Bronchial epithelial cell (primary cell): ENCODE measurements at regions not wholly inside any gene's neighbourhood (a gene's known extent, or its start where the extent isn't known, plus 50 kb on each side); places are given as distances from the start of the nearest gene placed in this dataset.
"Not testable (repeated sequence)": the region's sequence is repeated elsewhere in the genome, so short reads cannot be mapped to it uniquely, and the experiment has no call there.

ENCODE experiments used
- DNase-seq: peaks from one replicate; pipeline ENCODE4 v3.0.0-alpha.2; 2010; ENCODE audit warnings: low read depth
- FAIRE-seq: peaks from 2 replicates; lab custom pipeline; 2011; peaks lifted over from hg19 to GRCh38; lab: Jason Lieb, UNC
- H3K27me3 ChIP-seq: 2 replicates; pipeline ENCODE4 v1.5.1; 2011; ENCODE audit warnings: low read length; ENCODE audit not compliant: control insufficient read depth, insufficient read depth
- H3K36me3 ChIP-seq: 2 replicates; pipeline ENCODE4 v1.5.1; 2011; ENCODE audit warnings: low read length; ENCODE audit not compliant: control insufficient read depth, insufficient read depth
- H3K4me3 ChIP-seq: 2 replicates; pipeline ENCODE4 v1.5.1; 2011; ENCODE audit warnings: mild to moderate bottlenecking, low read depth, low read length, control low read depth
- CTCF ChIP-seq: IDR thresholded peaks from 2 replicates; pipeline ENCODE4 v1.5.1; 2011; ENCODE audit warnings: mild to moderate bottlenecking, moderate library complexity, low read length, control low read depth, inconsistent platforms; ENCODE audit not compliant: insufficient read depth, severe bottlenecking

- TF ChIP-seq CTCF, result no peak
- no peak for FAIRE-seq
- no peak for DNase-seq
- Histone ChIP-seq H3K36me3 (no peaks in the 10 kb centered on the region), H3K4me3 (no peak overlapping the region), H3K27me3 (no peaks in the 10 kb centered on the region)
These were observed 64.1 kb upstream of the RAB6C start for GRCh38 chr2:129915303-129915840.

GRCh38 chr2:129918604-129919003 is 60.9 kb upstream of the RAB6C start:
- H3K27me3 ChIP-seq, result peaks cover 5% of the 10 kb centered on the region
- no peak for FAIRE-seq
- H3K4me3 ChIP-seq, result no peak overlapping the region
- TF ChIP-seq CTCF, result no peak
- no peaks in the 10 kb centered on the region for H3K36me3 ChIP-seq
- no peak for DNase-seq

GRCh38 chr2:129922571-129923264 is 56.7 kb upstream of the RAB6C start:
- peaks cover 5% of the 10 kb centered on the region for H3K27me3 ChIP-seq
- no peaks in the 10 kb centered on the region for H3K36me3 ChIP-seq
- H3K4me3 ChIP-seq, result no peak overlapping the region
- DNase-seq (no peak), FAIRE-seq (no peak)
- TF ChIP-seq CTCF, result no peak

GRCh38 chr2:129923265-129924091 is 56.0 kb upstream of the RAB6C start:
- no peak overlapping the region for H3K4me3 ChIP-seq
- DNase-seq (peak; percentile 40), FAIRE-seq (no peak)
- TF ChIP-seq CTCF, result peak; percentile 50
- peaks cover 5% of the 10 kb centered on the region for H3K27me3 ChIP-seq
- H3K36me3 ChIP-seq, result no peaks in the 10 kb centered on the region

- H3K36me3 ChIP-seq, DNase-seq, H3K4me3 ChIP-seq, H3K27me3 ChIP-seq, FAIRE-seq: not testable (repeated sequence)
These were observed 55.4 kb upstream of the RAB6C start for GRCh38 chr2:129924115-129924514.

- Histone ChIP-seq H3K27me3 (peaks cover 5% of the 10 kb centered on the region), H3K36me3 (no peaks in the 10 kb centered on the region), H3K4me3 (no peak overlapping the region)
- no peak for DNase-seq
- FAIRE-seq, result no peak
- no peak for TF ChIP-seq CTCF
These were observed 54.1 kb upstream of the RAB6C start for GRCh38 chr2:129925381-129925780.
